ENCODE measurements at regions not wholly inside any gene's neighbourhood (a gene's known extent, or its start where the extent isn't known, plus 50 kb on each side); places are given as distances from the start of the nearest gene placed in this dataset.

DNA sequence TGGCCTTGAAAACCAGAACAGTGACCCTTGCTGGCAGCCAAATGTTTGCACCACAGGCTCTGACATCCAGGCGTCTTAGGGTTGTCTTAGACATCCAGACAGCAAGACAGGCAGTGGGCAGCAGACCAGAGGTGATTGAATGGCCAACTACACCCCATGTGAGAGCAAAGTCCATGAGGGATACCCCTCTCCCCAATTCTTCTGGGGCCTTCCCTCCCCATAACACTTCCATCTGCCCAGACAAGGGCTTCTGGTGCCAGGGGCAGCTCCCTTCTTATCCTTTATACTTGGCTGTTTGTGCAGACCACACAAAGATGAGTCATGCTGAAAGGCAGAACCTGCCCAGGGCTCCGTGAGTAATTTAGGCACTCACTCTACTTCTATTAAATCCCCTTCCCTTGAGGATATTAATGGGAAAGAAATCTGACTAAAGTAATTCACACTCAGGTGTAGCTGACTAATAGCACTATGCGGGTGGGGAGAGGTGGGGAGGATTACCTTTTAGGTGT is 257.9 kb downstream of the UACA start:
- Mint-ChIP-seq H3K4me3 (peak overlapping the region in 1 of 2 experiments; percentile 34; a peak in 1 of 5 replicates), H3K27me3 (ENCODE audit: low read depth) (peaks cover 2% of the 10 kb centered on the region; the same call in 1 of the 2 replicates), H3K4me1 (peaks cover 43 to 56% of the 10 kb centered on the region in 2 experiments), H3K9me3 (peaks cover 9 to 11% of the 10 kb centered on the region in 2 experiments), H3K36me3 (ENCODE audit: insufficient read depth in 1 of 3, low read depth in 3 of 3) (peaks cover 0 to 8% (median 6%) of the 10 kb centered on the region in 3 experiments; a peak in 4 of 7 replicates), H3K27ac (no peak overlapping the region; a peak in 1 of 7 replicates)
- Histone ChIP-seq H4K91ac (ENCODE audit: insufficient read length, low read depth, low read length) (no peak overlapping the region), H2BK20ac (ENCODE audit: low read depth, low read length, poor library complexity, severe bottlenecking) (no peak overlapping the region), H4K8ac (replicated peaks; ENCODE audit: insufficient read length, low read depth, low read length) (no peak overlapping the region), H2AK5ac (ENCODE audit: insufficient read length, low read length) (no peak overlapping the region), H2AFZ (ENCODE audit: low read length) (no peak overlapping the region), H3K23me2 (ENCODE audit: insufficient read length, low read depth, low read length, poor library complexity, severe bottlenecking) (no peaks in the 10 kb centered on the region), H3K4ac (ENCODE audit: low read depth, low read length) (no peak overlapping the region), H3K14ac (ENCODE audit: insufficient read depth, low read length) (no peak overlapping the region), H3K79me1 (ENCODE audit: insufficient read depth, low read depth, low read length, poor library complexity, severe bottlenecking) (no peaks in the 10 kb centered on the region), H4K20me1 (ENCODE audit: control insufficient read depth, insufficient read depth, insufficient read length) (no peaks in the 10 kb centered on the region), H2BK5ac (ENCODE audit: insufficient read length, low read length) (no peak overlapping the region), H3K56ac (ENCODE audit: insufficient read length, low read depth, low read length) (no peak overlapping the region), H3K27me3 (ENCODE audit: insufficient read depth, low read length) (no peaks in the 10 kb centered on the region), H3K9ac (ENCODE audit: extremely low read depth, insufficient read length, low read length) (no peak overlapping the region), H3K23ac (ENCODE audit: insufficient read length, low read depth, low read length) (no peak overlapping the region), H3K27ac (ENCODE audit: insufficient read length, low read depth, low read length) (no peak overlapping the region), H2BK120ac (ENCODE audit: low read depth, low read length, poor library complexity, severe bottlenecking) (no peak overlapping the region), H3K9me3 (ENCODE audit: control insufficient read depth, low read depth, low read length) (no peaks in the 10 kb centered on the region), H3K4me2 (ENCODE audit: insufficient read depth, insufficient read length, low read length) (no peak overlapping the region), H4K5ac (ENCODE audit: insufficient read length, low read depth, low read length) (no peak overlapping the region), H2BK12ac (ENCODE audit: insufficient read length, low read depth, low read length) (no peak overlapping the region), H3T11ph (ENCODE audit: low read length) (no peak overlapping the region), H3K79me2 (ENCODE audit: insufficient read depth, low read length) (no peaks in the 10 kb centered on the region), H2BK15ac (ENCODE audit: low read depth, low read length) (no peak overlapping the region), H3K4me1 (ENCODE audit: insufficient read depth, low read length) (peaks cover 7% of the 10 kb centered on the region; the same call in 1 of the 2 replicates), H3K18ac (ENCODE audit: insufficient read length, low read depth, low read length) (no peak overlapping the region)
- DNase-seq, result no peak
- TF ChIP-seq, protein P1, sequence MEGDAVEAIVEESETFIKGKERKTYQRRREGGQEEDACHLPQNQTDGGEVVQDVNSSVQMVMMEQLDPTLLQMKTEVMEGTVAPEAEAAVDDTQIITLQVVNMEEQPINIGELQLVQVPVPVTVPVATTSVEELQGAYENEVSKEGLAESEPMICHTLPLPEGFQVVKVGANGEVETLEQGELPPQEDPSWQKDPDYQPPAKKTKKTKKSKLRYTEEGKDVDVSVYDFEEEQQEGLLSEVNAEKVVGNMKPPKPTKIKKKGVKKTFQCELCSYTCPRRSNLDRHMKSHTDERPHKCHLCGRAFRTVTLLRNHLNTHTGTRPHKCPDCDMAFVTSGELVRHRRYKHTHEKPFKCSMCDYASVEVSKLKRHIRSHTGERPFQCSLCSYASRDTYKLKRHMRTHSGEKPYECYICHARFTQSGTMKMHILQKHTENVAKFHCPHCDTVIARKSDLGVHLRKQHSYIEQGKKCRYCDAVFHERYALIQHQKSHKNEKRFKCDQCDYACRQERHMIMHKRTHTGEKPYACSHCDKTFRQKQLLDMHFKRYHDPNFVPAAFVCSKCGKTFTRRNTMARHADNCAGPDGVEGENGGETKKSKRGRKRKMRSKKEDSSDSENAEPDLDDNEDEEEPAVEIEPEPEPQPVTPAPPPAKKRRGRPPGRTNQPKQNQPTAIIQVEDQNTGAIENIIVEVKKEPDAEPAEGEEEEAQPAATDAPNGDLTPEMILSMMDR (conservative IDR thresholded peaks at IDR 0.05), result no peak
- WGBS (ENCODE audit: extremely low coverage, insufficient read length, low lambda C conversion rate), result no CpG with 5 or more reads among the region's 3 CpGs
